GM12878 (cell line): ENCODE measurements at regions not wholly inside any gene's neighbourhood (a gene's known extent, or its start where the extent isn't known, plus 50 kb on each side); places are given as distances from the start of the nearest gene placed in this dataset.

Source experiments
- ATAC-seq: fragments of 200-7000 bp; cut with Tn5 transposase; 3 replicates; pipeline ENCODE4 v1.9.1; 2020; ENCODE audit warnings: mild to moderate bottlenecking, moderate library complexity
- BruUV-seq: library from RNA; stranded (reverse); fragments of 400-500 nt; replicated peaks from 2 replicates; lab custom pipeline; 2021; lab: Mats Ljungman, UMichigan
- CTCF ChIA-PET: fragments of 300-600 bp; sonication (Branson Sonifier 250); formaldehyde crosslinking; extraction: SDS; loops from one replicate; lab custom pipeline; 2021; ENCODE audit warnings: inconsistent platforms; lab: Yijun Ruan, JAX
- POLR2A ChIA-PET: fragments of 350-600 bp; formaldehyde crosslinking; extraction: SDS; loops from one replicate; lab custom pipeline; 2021; ENCODE audit warnings: inconsistent platforms; lab: Charles Lee
- RAD21 ChIA-PET: fragments of 300-600 bp; sonication (Branson Sonifier 250); formaldehyde crosslinking; loops from one replicate; lab custom pipeline; 2023; ENCODE audit warnings: antibody characterized with exemption; ENCODE audit not compliant: unreplicated experiment; lab: Charles Lee
- SMC1A ChIA-PET: fragments of 300-600 bp; sonication (Branson Sonifier 250); formaldehyde crosslinking; loops from one replicate; lab custom pipeline; 2023; ENCODE audit not compliant: unreplicated experiment, uncharacterized antibody; lab: Charles Lee
- DNase-seq: peaks from one replicate; pipeline ENCODE4 v3.0.0-alpha.2; 2011; ENCODE audit warnings: low read depth, low spot score
- FAIRE-seq: peaks from 3 replicates; lab custom pipeline; 2011; peaks lifted over from hg19 to GRCh38; lab: Jason Lieb, UNC
- H2AFZ ChIP-seq: 2 replicates; pipeline ENCODE4 v1.6.0; 2011; ENCODE audit warnings: low read depth, low read length, control low read depth; ENCODE audit not compliant: control insufficient read depth
- H3K27ac ChIP-seq: 2 replicates; pipeline ENCODE4 v1.5.1; 2011; ENCODE audit warnings: control low read depth; ENCODE audit not compliant: control insufficient read depth, insufficient read depth
- H3K27me3 ChIP-seq, 2 experiments: replicated peaks in 1 of 2; 2 replicates each; pipeline versions ENCODE4 v1.6.0 to v1.6.1; 2011; ENCODE audit warnings: low read length in 1 of 2; ENCODE audit not compliant: control insufficient read depth in 2 of 2, insufficient read depth in 2 of 2
- H3K36me3 ChIP-seq, 2 experiments: 2 replicates each; pipeline ENCODE4 v1.5.1; 2011; ENCODE audit warnings: low read length in 1 of 2; ENCODE audit not compliant: control insufficient read depth in 2 of 2, insufficient read depth in 2 of 2
- H3K4me1 ChIP-seq: 2 replicates; pipeline ENCODE4 v1.6.1; 2011; ENCODE audit warnings: mild to moderate bottlenecking, low read length, moderate library complexity, mixed read lengths; ENCODE audit not compliant: control insufficient read depth, insufficient read depth
- H3K4me2 ChIP-seq: 2 replicates; pipeline ENCODE4 v1.6.0; 2011; ENCODE audit warnings: control low read depth; ENCODE audit not compliant: control insufficient read depth, insufficient read depth
- H3K4me3 ChIP-seq: fragments of 200-600 bp; sonication (generic); 2 replicates; pipeline ENCODE4 v1.5.1; 2016
- H3K79me2 ChIP-seq: 2 replicates; pipeline ENCODE4 v1.6.0; 2011; ENCODE audit warnings: low read length; ENCODE audit not compliant: control insufficient read depth, insufficient read depth
- H3K9ac ChIP-seq: 2 replicates; pipeline ENCODE4 v1.8.0; 2011; ENCODE audit warnings: low read length, control low read depth, mixed read lengths; ENCODE audit not compliant: control insufficient read depth, insufficient read depth
- H3K9me3 ChIP-seq: replicated peaks from 3 replicates; pipeline ENCODE4 v1.5.1; 2011; ENCODE audit warnings: mild to moderate bottlenecking, low read length; ENCODE audit not compliant: control insufficient read depth, insufficient read depth
- H4K20me1 ChIP-seq: 2 replicates; pipeline ENCODE4 v1.6.0; 2011; ENCODE audit not compliant: control insufficient read depth, insufficient read depth
- CTCF ChIP-seq, 3 experiments: IDR thresholded peaks in 2 of 3; conservative IDR thresholded peaks in 1 of 3; 2 replicates each; pipeline ENCODE4 v1.5.1; 2011; ENCODE audit warnings: low read depth in 3 of 3, low read length in 3 of 3, mild to moderate bottlenecking in 3 of 3, control low read depth in 2 of 3, moderate library complexity in 2 of 3, inconsistent platforms in 1 of 3, mixed read lengths in 1 of 3; ENCODE audit not compliant: control insufficient read depth in 2 of 3, insufficient read depth in 1 of 3; ENCODE audit errors: extremely low read depth in 1 of 3
- HSF1 ChIP-seq: fragments of 150-350 bp; IDR thresholded peaks from 2 replicates; pipeline ENCODE4 v1.6.1; 2014; ENCODE audit warnings: mild to moderate bottlenecking, low read depth, low read length
- NR2C2 ChIP-seq: IDR thresholded peaks from 2 replicates; pipeline ENCODE4 v1.6.1; 2011; ENCODE audit warnings: borderline replicate concordance, low read depth; ENCODE audit not compliant: control insufficient read depth, insufficient read length
- SREBF2 ChIP-seq: IDR thresholded peaks from 2 replicates; pipeline ENCODE4 v1.6.1; 2012; ENCODE audit warnings: mild to moderate bottlenecking, low read length
- WGBS: methylation state at CpG from one replicate; pipeline ENCODE4 v1.1.6; 2016; ENCODE audit warnings: low lambda C conversion rate; ENCODE audit not compliant: insufficient replicate concordance, insufficient coverage; ENCODE audit errors: missing lambda C conversion rate; 5-methylcytosine and 5-hydroxymethylcytosine counted together
- in situ Hi-C: fragments of 300-500 bp; cut with MboI; formaldehyde crosslinking; loops from 9 replicates; pipeline ENCODE4 v1.14.3; 2018; ENCODE audit warnings: mixed read lengths
- intact Hi-C: fragments of 100-400 bp; cut with micrococcal nuclease; formaldehyde crosslinking; loops from one replicate; pipeline ENCODE4 v1.14.2; 2022; ENCODE audit not compliant: unreplicated experiment

- H3K27ac ChIP-seq = no peak overlapping the region
- no peak for TF ChIP-seq CTCF (IDR thresholded peaks at IDR 0.05 in 2 of 3, conservative IDR thresholded peaks at IDR 0.05 in 1 of 3; ENCODE audit: control insufficient read depth in 2 of 3, extremely low read depth in 1 of 3, insufficient read depth in 1 of 3, low read depth in 3 of 3, low read length in 3 of 3)
- TF ChIP-seq SREBF2 = no peak
- no peak for TF ChIP-seq HSF1
- no peak for TF ChIP-seq NR2C2
- intact Hi-C loops (no loop called here), in situ Hi-C loops (no loop called here)
- BruUV-seq = no TSS peak
- CTCF ChIA-PET = no interaction called here
- SMC1A ChIA-PET = no interaction called here
- RAD21 ChIA-PET = no interaction called here
- no peaks in the 10 kb centered on the region for H4K20me1 ChIP-seq
- no peaks in the 10 kb centered on the region for H3K27me3 ChIP-seq
- DNase-seq (no peak), ATAC-seq (no peak), FAIRE-seq (no peak)
- no peaks in the 10 kb centered on the region for H3K79me2 ChIP-seq
- H3K4me3 ChIP-seq = no peak overlapping the region
- H3K36me3 ChIP-seq = no peaks in the 10 kb centered on the region
- no peaks in the 10 kb centered on the region for H3K9me3 ChIP-seq
- POLR2A ChIA-PET = no interaction called here
- 27% methylated on average over 2 of the region's 2 CpGs for WGBS
- H3K4me2 ChIP-seq = no peak overlapping the region
- H3K4me1 ChIP-seq = no peaks in the 10 kb centered on the region
- no peak overlapping the region for H3K9ac ChIP-seq
- H2AFZ ChIP-seq = no peak overlapping the region
Measured at GRCh38 chr13:104071806-104072205, 1005.6 kb upstream of the SLC10A2 start.
